ENCODE measurements at regions not wholly inside any gene's neighbourhood (a gene's known extent, or its start where the extent isn't known, plus 50 kb on each side); places are given as distances from the start of the nearest gene placed in this dataset.

DNA sequence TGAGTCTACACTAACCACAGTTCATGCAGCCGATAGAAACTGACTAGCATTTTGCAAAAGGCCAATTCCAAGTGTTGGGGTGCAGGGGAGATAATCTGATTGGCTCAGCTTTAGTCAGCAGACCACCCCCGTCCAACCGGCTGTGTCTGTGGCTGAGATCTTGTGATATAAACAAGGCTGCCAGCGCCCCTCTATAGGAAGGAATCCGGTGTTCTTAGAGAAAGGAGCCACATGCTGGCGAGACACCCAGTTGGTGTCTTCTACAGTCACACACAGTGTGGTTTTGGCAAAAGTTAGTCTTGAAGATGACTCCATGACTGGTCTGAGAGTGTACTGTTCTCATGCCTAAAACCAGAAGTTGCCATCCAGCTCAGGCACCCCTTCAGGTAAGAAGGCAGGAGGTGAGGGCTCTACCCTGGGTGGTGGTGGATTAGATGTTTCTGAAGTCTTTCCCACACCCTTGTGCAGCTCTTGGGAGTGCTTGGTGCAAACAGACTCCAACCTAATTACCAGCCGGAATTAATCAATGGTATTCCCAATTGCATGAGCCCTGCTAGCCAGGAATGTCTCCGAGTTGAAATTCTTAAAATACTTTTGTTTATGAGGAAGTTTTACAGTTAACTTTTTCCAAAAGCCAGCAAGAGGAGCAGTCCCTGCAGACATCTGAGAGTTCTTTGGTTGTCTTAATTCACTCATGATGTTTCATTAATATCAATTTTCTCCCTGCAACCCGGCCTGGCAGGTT lies 172.3 kb upstream of the IRX6 start:
- no peak for TF ChIP-seq POLR2A (IDR thresholded peaks at IDR 0.05)
- TF ChIP-seq, protein P1, sequence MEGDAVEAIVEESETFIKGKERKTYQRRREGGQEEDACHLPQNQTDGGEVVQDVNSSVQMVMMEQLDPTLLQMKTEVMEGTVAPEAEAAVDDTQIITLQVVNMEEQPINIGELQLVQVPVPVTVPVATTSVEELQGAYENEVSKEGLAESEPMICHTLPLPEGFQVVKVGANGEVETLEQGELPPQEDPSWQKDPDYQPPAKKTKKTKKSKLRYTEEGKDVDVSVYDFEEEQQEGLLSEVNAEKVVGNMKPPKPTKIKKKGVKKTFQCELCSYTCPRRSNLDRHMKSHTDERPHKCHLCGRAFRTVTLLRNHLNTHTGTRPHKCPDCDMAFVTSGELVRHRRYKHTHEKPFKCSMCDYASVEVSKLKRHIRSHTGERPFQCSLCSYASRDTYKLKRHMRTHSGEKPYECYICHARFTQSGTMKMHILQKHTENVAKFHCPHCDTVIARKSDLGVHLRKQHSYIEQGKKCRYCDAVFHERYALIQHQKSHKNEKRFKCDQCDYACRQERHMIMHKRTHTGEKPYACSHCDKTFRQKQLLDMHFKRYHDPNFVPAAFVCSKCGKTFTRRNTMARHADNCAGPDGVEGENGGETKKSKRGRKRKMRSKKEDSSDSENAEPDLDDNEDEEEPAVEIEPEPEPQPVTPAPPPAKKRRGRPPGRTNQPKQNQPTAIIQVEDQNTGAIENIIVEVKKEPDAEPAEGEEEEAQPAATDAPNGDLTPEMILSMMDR (IDR thresholded peaks at IDR 0.05), result no peak
